Astrocyte (in vitro differentiated cells and primary cell): ENCODE measurements at regions not wholly inside any gene's neighbourhood (a gene's known extent, or its start where the extent isn't known, plus 50 kb on each side); places are given as distances from the start of the nearest gene placed in this dataset.
A peak's percentile ranks its signal among the peaks of the same experiment; 100 is the strongest.

Experiments
- DNase-seq: peaks from one replicate; pipeline ENCODE4 v3.0.0-alpha.2; 2010; ENCODE audit warnings: low read depth
- FAIRE-seq: peaks from 2 replicates; lab custom pipeline; 2011; peaks lifted over from hg19 to GRCh38; lab: Jason Lieb, UNC
- H2AFZ ChIP-seq: 2 replicates; pipeline ENCODE4 v1.6.0; 2012; ENCODE audit warnings: low read depth, low read length, inconsistent platforms
- H3K27ac ChIP-seq: 2 replicates; pipeline ENCODE4 v1.5.1; 2011; ENCODE audit warnings: low read depth, low read length, inconsistent platforms
- H3K27me3 ChIP-seq: 2 replicates; pipeline ENCODE4 v1.6.0; 2011; ENCODE audit warnings: low read length, inconsistent platforms; ENCODE audit not compliant: insufficient read depth
- H3K36me3 ChIP-seq: 2 replicates; pipeline ENCODE4 v1.5.1; 2011; ENCODE audit warnings: low read length, inconsistent platforms; ENCODE audit not compliant: insufficient read depth
- H3K4me1 ChIP-seq: 2 replicates; pipeline ENCODE4 v1.5.1; 2011; ENCODE audit warnings: low read length, inconsistent platforms; ENCODE audit not compliant: insufficient read depth
- H3K4me2 ChIP-seq: 2 replicates; pipeline ENCODE4 v1.6.0; 2012; ENCODE audit warnings: low read length, inconsistent platforms
- H3K4me3 ChIP-seq: 2 replicates; pipeline ENCODE4 v1.5.1; 2011; ENCODE audit warnings: low read depth, mild to moderate bottlenecking, low read length, inconsistent platforms; ENCODE audit not compliant: insufficient read depth
- H3K79me2 ChIP-seq: 2 replicates; pipeline ENCODE4 v1.6.0; 2012; ENCODE audit warnings: mild to moderate bottlenecking, low read length, inconsistent platforms; ENCODE audit not compliant: insufficient read depth
- H3K9ac ChIP-seq: 2 replicates; pipeline ENCODE4 v1.6.0; 2012; ENCODE audit warnings: mild to moderate bottlenecking, low read length, inconsistent platforms
- H3K9me3 ChIP-seq: 2 replicates; pipeline ENCODE4 v1.5.1; 2012; ENCODE audit warnings: low read depth, mild to moderate bottlenecking, low read length, inconsistent platforms; ENCODE audit not compliant: insufficient read depth
- H4K20me1 ChIP-seq: 2 replicates; pipeline ENCODE4 v1.6.0; 2012; ENCODE audit warnings: low read length, inconsistent platforms; ENCODE audit not compliant: insufficient read depth
- H3K27ac Mint-ChIP-seq: one replicate; pipeline ENCODE4 v1.8.0; 2021; ENCODE audit warnings: mild to moderate bottlenecking, mixed read lengths; ENCODE audit not compliant: unreplicated experiment
- H3K27me3 Mint-ChIP-seq: one replicate; pipeline ENCODE4 v1.8.0; 2021; ENCODE audit warnings: low read depth, mixed read lengths; ENCODE audit not compliant: unreplicated experiment
- H3K36me3 Mint-ChIP-seq: one replicate; pipeline ENCODE4 v1.8.0; 2021; ENCODE audit warnings: low read depth, mixed read lengths; ENCODE audit not compliant: unreplicated experiment
- H3K4me1 Mint-ChIP-seq: one replicate; pipeline ENCODE4 v1.8.0; 2021; ENCODE audit warnings: low read depth, mixed read lengths; ENCODE audit not compliant: unreplicated experiment
- H3K4me3 Mint-ChIP-seq: one replicate; pipeline ENCODE4 v1.8.0; 2021; ENCODE audit warnings: mild to moderate bottlenecking, moderate library complexity, mixed read lengths; ENCODE audit not compliant: unreplicated experiment
- H3K9me3 Mint-ChIP-seq: one replicate; pipeline ENCODE4 v1.8.0; 2021; ENCODE audit warnings: mild to moderate bottlenecking, mixed read lengths; ENCODE audit not compliant: unreplicated experiment
- CTCF ChIP-seq: IDR thresholded peaks from 2 replicates; pipeline ENCODE4 v1.5.1; 2011; ENCODE audit warnings: low read depth, mild to moderate bottlenecking, inconsistent platforms, low read length, moderate library complexity; ENCODE audit not compliant: insufficient read depth
- EZH2 ChIP-seq: IDR thresholded peaks from 2 replicates; pipeline ENCODE4 v1.6.1; 2012; ENCODE audit warnings: mild to moderate bottlenecking, low read length, inconsistent platforms; ENCODE audit not compliant: insufficient read depth

- Histone ChIP-seq H3K27me3 (no peaks in the 10 kb centered on the region), H3K79me2 (no peaks in the 10 kb centered on the region), H2AFZ (no peak overlapping the region), H3K9ac (no peak overlapping the region), H4K20me1 (no peaks in the 10 kb centered on the region), H3K4me1 (peaks cover 7% of the 10 kb centered on the region), H3K4me3 (no peak overlapping the region), H3K27ac (no peak overlapping the region), H3K4me2 (no peak overlapping the region), H3K36me3 (no peaks in the 10 kb centered on the region), H3K9me3 (peaks cover 2% of the 10 kb centered on the region)
- TF ChIP-seq EZH2 (no peak), CTCF (no peak)
- no peaks in the 10 kb centered on the region for H3K36me3 Mint-ChIP-seq
- no peak overlapping the region for H3K4me3 Mint-ChIP-seq
- H3K4me1 Mint-ChIP-seq = peaks cover 10% of the 10 kb centered on the region
- DNase-seq (no peak), FAIRE-seq (no peak)
- H3K27me3 Mint-ChIP-seq = peaks cover 1% of the 10 kb centered on the region
- H3K9me3 Mint-ChIP-seq = peaks cover 4% of the 10 kb centered on the region
- H3K27ac Mint-ChIP-seq = no peak overlapping the region
Measured at GRCh38 chr4:78703079-78703478, 73.1 kb upstream of the BMP2K start.

- no peak overlapping the region for H3K9ac ChIP-seq
- H3K27me3 Mint-ChIP-seq = peaks cover 1% of the 10 kb centered on the region
- H3K79me2 ChIP-seq = no peaks in the 10 kb centered on the region
- peaks cover 4% of the 10 kb centered on the region for H3K9me3 Mint-ChIP-seq
- no peaks in the 10 kb centered on the region for H3K27me3 ChIP-seq
- H3K4me1 Mint-ChIP-seq = peaks cover 10% of the 10 kb centered on the region
- peaks cover 7% of the 10 kb centered on the region for H3K4me1 ChIP-seq
- H3K9me3 ChIP-seq = peaks cover 2% of the 10 kb centered on the region
- no peak overlapping the region for H3K4me2 ChIP-seq
- TF ChIP-seq CTCF = no peak
- no peak for TF ChIP-seq EZH2
- FAIRE-seq = no peak
- H3K4me3 Mint-ChIP-seq = no peak overlapping the region
- H3K4me3 ChIP-seq = no peak overlapping the region
- no peak overlapping the region for H2AFZ ChIP-seq
- H4K20me1 ChIP-seq = no peaks in the 10 kb centered on the region
- no peaks in the 10 kb centered on the region for H3K36me3 ChIP-seq
- DNase-seq = no peak
- H3K36me3 Mint-ChIP-seq = no peaks in the 10 kb centered on the region
- no peak overlapping the region for H3K27ac Mint-ChIP-seq
- H3K27ac ChIP-seq = no peak overlapping the region
Measured at GRCh38 chr4:78704317-78704716, 71.8 kb upstream of the BMP2K start.

GRCh38 chr4:78704981-78705683 is 71.0 kb upstream of the BMP2K start:
- Histone ChIP-seq H3K4me3 (no peak overlapping the region), H3K36me3 (no peaks in the 10 kb centered on the region), H4K20me1 (no peaks in the 10 kb centered on the region), H3K79me2 (no peaks in the 10 kb centered on the region), H3K9ac (no peak overlapping the region), H2AFZ (no peak overlapping the region), H3K4me2 (no peak overlapping the region), H3K27me3 (no peaks in the 10 kb centered on the region), H3K4me1 (peaks cover 7% of the 10 kb centered on the region), H3K9me3 (peaks cover 2% of the 10 kb centered on the region), H3K27ac (no peak overlapping the region)
- H3K27me3 Mint-ChIP-seq = peaks cover 1% of the 10 kb centered on the region
- FAIRE-seq = peak; percentile 70
- peaks cover 6% of the 10 kb centered on the region for H3K9me3 Mint-ChIP-seq
- peaks cover 10% of the 10 kb centered on the region for H3K4me1 Mint-ChIP-seq
- peaks cover 2% of the 10 kb centered on the region for H3K36me3 Mint-ChIP-seq
- H3K4me3 Mint-ChIP-seq = no peak overlapping the region
- no peak overlapping the region for H3K27ac Mint-ChIP-seq
- no peak for TF ChIP-seq CTCF
- DNase-seq = peak; percentile 69
